Epithelial cell of proximal tubule (primary cell): ENCODE measurements at regions not wholly inside any gene's neighbourhood (a gene's known extent, or its start where the extent isn't known, plus 50 kb on each side); places are given as distances from the start of the nearest gene placed in this dataset.
"Not testable (repeated sequence)": the region's sequence is repeated elsewhere in the genome, so short reads cannot be mapped to it uniquely, and the experiment has no call there.

Experiments
- DNase-seq: peaks from one replicate; pipeline ENCODE4 v3.0.0-alpha.2; 2011; ENCODE audit warnings: low read depth
- H3K4me3 ChIP-seq: 2 replicates; pipeline ENCODE4 v1.5.1; 2011; ENCODE audit warnings: low read depth, mild to moderate bottlenecking, low read length
- CTCF ChIP-seq: conservative IDR thresholded peaks from 2 replicates; pipeline ENCODE4 v1.5.1; 2012; ENCODE audit warnings: low read depth, mild to moderate bottlenecking, low read length

GRCh38 chr5:79924936-79925893, 65.8 kb downstream of the MTX3 start:
- DNase-seq, result no peak
- TF ChIP-seq CTCF, result peak; percentile 52
- H3K4me3 ChIP-seq, result no peak overlapping the region

GRCh38 chr5:79923431-79923830, 67.6 kb downstream of the MTX3 start:
- no peak overlapping the region for H3K4me3 ChIP-seq
- TF ChIP-seq CTCF, result no peak
- DNase-seq, result no peak

GRCh38 chr5:79922626-79923025, 68.4 kb downstream of the MTX3 start:
- no peak for DNase-seq
- no peak for TF ChIP-seq CTCF
- no peak overlapping the region for H3K4me3 ChIP-seq

- DNase-seq, result not testable (repeated sequence)
These were observed 83.6 kb downstream of the MTX3 start for GRCh38 chr5:79907452-79907851.

GRCh38 chr5:79902571-79902970, 88.5 kb downstream of the MTX3 start:
- not testable (repeated sequence) for DNase-seq, H3K4me3 ChIP-seq

More at GRCh38 chr5:79907452-79907851, 83.6 kb downstream of the MTX3 start:
- not testable (repeated sequence) for H3K4me3 ChIP-seq

GRCh38 chr5:79901631-79902030, 89.4 kb downstream of the MTX3 start:
- DNase-seq, result no peak
- no peak for TF ChIP-seq CTCF
- no peak overlapping the region for H3K4me3 ChIP-seq

- no peak for DNase-seq
- no peak for TF ChIP-seq CTCF
- H3K4me3 ChIP-seq, result no peak overlapping the region
These were observed 92.5 kb downstream of the MTX3 start for GRCh38 chr5:79898611-79899010.

- no peak for TF ChIP-seq CTCF
- H3K4me3 ChIP-seq, result no peak overlapping the region
- no peak for DNase-seq
These were observed 97.1 kb downstream of the MTX3 start for GRCh38 chr5:79893976-79894375.
